B cell (primary cell): ENCODE measurements at regions not wholly inside any gene's neighbourhood (a gene's known extent, or its start where the extent isn't known, plus 50 kb on each side); places are given as distances from the start of the nearest gene placed in this dataset.

Experiments used
- EZH2 ChIP-seq: IDR thresholded peaks from 2 replicates; pipeline ENCODE4 v1.6.1; 2012; ENCODE audit warnings: borderline replicate concordance, low read depth, mild to moderate bottlenecking, moderate library complexity, low read length; ENCODE audit not compliant: insufficient read depth, poor library complexity, severe bottlenecking
- TF ChIP-seq, protein P1 (sequence below): fragments of 200-600 bp; IDR thresholded peaks from one replicate; pipeline ENCODE4 v1.8.0; 2022; ENCODE audit warnings: antibody characterized with exemption, mild to moderate bottlenecking

DNA sequence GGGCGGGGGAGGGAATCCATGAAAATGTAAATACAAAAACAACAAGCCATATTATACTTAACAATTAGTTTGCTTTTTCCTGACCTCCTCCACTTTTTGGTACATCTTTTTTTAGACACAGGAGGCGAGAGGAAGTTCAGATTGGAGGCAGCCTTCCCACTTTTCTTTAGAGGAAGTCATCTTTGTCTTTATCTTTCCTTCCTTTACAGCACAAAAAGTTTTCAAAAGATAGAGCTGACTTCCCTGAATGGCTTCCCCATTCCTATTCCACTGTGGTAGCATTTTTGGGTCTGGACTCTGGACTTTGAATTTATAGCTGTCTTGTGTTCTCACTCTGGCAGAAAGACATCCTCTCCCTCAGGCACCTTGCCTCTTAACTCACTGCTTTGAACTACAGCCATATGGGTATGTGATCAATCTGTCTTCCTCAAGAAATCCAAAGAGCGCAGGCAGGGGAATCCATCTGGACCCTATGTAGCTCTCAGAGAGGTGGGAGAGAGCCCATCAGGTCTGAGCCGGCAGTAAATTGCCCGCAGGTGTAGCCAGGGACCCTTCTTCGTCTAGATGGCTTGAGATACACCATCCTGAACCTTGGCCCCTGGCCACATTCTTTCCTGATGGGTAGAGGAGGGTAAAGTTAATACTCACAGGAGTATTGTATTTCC lies 101.9 kb downstream of the AQP4 start:
- TF ChIP-seq, protein P1, sequence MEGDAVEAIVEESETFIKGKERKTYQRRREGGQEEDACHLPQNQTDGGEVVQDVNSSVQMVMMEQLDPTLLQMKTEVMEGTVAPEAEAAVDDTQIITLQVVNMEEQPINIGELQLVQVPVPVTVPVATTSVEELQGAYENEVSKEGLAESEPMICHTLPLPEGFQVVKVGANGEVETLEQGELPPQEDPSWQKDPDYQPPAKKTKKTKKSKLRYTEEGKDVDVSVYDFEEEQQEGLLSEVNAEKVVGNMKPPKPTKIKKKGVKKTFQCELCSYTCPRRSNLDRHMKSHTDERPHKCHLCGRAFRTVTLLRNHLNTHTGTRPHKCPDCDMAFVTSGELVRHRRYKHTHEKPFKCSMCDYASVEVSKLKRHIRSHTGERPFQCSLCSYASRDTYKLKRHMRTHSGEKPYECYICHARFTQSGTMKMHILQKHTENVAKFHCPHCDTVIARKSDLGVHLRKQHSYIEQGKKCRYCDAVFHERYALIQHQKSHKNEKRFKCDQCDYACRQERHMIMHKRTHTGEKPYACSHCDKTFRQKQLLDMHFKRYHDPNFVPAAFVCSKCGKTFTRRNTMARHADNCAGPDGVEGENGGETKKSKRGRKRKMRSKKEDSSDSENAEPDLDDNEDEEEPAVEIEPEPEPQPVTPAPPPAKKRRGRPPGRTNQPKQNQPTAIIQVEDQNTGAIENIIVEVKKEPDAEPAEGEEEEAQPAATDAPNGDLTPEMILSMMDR: no peak
- TF ChIP-seq EZH2: no peak
